NCI-H2196 treated with DMSO at 0.1 percent for 48 hours (cell line): ENCODE measurements at regions not wholly inside any gene's neighbourhood (a gene's known extent, or its start where the extent isn't known, plus 50 kb on each side); places are given as distances from the start of the nearest gene placed in this dataset.
"Not testable (repeated sequence)": the region's sequence is repeated elsewhere in the genome, so short reads cannot be mapped to it uniquely, and the experiment has no call there.

Source experiments
- DNase-seq: peaks from one replicate; lab custom pipeline; 2025; ENCODE audit not compliant: unreplicated experiment; lab: John Stamatoyannopoulos, UW

DNA sequence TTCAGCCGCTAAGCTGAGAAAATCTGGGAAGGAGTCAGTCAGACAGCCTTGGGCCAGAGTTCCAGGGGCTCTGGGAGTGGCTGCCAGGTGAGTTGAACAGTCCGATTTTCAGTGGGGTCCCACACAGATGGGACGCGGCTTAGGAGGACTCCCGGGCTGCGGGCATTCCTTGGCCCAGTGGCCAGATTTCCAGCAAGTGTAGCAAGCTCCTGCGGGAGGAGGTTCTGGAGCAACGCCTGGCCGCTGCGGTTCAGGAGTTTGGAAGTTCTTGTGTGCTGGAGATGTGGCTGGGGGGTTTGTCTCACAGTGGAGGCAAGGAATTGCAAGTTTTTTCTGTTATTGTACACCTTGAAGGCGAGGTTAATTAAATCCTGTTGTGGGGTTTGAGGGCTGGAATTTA lies 1020.1 kb upstream of the MANEA start:
- DNase-seq, result not testable (repeated sequence)

- DNase-seq, result no peak
Measured at GRCh38 chr6:94548201-94548600, 1029.1 kb upstream of the MANEA start.

- DNase-seq, result no peak
Measured at GRCh38 chr6:94535798-94536197, 1041.5 kb upstream of the MANEA start.

DNA sequence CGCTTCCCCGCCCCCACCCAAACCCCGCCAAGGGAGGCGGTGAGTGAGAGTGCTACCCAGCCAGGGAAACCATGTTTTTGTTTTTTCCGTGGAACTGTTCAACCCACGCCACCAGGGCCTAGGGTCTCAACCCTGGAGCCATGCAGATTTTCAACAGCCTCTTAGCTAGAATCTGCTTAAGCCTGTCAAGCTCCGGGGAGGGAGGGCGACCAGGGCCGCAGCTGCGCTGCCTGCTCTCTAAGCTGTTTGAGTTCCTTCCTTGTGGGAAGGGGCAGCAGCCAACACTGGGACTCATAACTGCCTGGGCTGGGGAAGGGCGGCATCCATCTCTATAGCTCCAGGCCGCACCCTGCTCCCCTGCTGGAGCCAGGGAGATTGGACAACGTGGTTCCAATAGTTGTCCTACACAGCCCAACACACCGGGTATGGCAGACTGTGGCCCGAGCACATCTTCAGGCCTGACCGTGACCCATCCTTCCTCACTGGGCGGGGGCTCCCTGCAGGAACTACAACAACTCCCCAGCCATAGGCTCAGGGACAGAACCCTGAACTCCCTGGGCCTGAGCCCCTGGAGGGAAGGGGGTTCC lies 1065.7 kb upstream of the MANEA start:
- no peak for DNase-seq

DNA sequence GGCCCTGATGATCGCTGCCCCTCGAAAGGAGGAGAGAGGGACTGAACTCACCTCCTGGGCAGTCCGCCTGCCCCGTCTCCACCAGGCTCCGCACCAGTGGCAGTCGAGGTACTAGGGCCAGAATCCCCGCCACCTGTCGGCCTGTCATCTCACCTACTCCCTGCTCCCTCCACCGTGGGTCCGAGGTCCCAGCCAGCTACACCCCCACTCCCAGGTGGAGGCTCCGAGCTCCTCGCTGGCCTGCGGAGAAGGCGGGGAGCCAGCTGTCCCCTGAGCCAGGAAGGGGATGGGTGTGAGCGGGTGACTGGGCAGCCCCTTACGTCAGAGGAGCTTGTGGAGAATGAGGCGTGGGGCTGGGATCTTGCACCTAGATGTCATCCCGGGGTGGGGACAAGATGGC lies 1066.5 kb upstream of the MANEA start:
- DNase-seq, result no peak

DNA sequence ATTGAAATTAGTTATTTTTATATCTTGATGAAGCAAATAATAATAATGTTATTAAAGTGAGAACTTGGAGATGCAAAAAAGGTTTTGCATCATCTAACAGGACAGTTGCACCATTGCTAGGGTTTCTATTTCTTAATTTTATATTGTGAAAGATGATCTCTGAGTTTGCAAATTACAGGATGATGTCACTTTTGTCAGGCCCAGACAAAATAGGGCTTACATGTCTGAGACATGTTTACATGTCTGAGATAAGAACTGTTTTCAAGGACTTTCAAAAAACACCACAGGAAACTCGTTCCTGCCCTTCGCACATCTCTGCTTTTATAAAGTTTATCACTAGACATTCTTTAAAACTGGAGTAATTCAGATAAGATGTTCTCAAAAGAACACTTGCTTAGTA lies 1075.8 kb upstream of the MANEA start:
- DNase-seq, result no peak

- no peak for DNase-seq
Measured at GRCh38 chr6:94498099-94498498, 1078.7 kb upstream of the EPHA7 start.

DNA sequence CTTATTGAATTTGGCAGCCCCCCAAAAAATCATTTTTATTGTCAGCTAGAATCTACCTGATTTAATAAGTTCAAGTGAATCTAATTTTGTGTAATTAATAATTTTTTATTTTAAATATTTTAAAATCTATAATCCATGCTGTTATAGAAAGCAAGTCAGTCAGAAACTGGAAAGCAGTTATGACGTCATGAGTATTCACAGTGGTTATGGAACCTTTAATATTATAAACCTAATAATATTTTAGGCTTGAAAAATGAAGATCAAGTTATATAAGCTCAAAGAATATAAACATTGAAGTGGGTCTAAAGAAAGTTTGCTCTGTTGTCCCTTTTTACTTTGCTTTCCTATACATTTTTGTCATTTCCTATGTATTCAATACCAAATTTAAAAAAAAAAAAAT lies 1075.1 kb upstream of the EPHA7 start:
- DNase-seq, result no peak

DNA sequence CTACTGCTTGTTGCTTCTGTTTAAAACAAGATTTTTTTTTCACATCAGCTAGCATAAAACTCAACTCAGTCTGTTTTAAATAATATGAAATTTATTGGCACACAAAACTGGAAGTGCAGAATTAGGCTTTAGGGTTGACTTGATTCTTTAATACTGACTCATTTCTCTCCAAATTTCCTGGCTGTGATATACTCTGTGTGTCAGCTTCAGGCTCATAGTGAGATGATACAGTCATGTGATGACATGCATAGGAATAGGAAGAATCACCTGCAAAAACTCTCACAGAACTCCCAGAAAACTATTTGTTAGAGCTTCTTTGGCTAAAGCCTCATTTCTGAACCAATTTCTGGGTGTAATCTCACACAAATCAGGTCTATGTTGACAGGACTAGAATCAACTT lies 1068.0 kb upstream of the EPHA7 start:
- DNase-seq, result no peak

DNA sequence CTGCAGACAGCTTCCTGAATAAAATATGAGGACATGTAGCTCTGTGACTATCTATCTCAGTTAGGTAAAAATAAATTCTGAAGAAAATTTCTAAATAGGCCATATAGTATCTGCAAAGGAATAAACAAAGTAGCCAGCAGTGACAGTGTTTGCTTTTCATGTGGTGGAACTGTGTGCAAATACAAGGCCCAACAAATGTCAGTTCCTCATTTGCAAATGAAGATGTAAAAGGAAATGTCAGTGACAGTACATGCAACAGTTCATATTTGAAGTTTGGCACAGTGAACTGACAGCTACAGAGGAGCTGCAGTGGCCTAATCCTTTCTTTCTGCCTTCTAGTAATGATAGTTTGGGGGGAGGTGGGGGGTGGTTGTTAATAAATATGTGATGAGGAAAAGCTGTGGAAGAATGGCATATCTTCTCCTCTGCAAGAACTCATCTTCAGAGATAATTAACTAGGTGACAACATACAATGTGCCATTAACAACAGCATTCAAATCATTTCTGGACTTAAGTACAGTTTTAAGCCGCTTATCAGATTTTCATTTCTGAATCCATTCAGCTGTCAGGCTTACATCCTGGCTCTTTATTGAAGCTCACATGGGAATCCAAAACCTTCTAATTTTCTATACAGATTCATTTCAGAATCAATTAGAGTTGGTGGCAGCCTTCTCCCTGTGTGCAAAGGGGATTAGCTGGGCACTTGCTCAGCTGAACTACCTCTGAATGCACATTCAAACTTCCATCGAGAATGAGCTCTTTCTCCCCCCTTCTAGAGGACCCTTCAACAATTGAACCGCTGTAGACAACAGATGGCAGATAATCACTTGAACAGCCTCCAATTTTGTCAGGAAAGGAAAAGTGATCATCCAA lies 1059.0 kb upstream of the EPHA7 start:
- DNase-seq, result no peak

DNA sequence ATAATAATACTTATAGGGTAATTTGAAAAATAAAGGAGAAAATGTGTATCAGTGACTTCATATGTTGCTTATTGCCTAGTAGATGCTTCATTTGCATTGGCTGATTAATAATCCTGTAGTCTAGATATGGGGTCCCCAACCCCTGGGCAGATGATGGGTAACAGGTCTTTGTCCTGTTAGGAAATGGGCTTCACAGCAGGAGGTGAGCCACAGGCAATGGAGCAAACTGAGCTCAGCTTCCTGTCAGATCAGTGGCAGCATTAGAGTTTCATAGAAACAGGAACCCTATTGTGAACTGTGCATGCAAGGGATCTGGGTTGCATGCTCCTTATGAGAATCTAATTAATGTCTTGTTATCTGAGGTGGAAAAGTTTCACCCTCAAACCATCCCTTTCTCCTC lies 1049.5 kb upstream of the EPHA7 start:
- DNase-seq, result no peak

DNA sequence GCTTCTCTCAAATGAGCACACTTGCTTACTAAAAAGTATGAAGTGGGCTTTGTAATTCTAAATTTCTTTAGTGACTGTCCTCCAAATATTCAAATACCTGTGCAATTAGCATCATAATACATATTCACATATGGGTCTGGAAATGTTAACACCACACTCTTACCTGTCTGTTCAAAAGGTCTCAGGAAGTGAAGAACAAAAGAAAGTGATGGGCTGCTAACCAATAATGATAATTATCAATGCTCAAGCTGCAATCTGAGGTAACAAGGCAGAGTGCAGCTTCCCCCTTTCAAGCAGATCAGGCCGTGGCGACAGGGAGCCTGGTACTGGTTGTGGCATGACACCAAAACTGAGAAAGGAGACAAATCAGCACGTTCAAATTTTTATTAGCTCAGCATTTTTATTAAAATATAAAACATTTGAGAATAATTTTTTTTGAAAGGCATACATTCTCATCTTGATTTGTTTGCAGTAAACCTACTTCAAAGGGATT lies 1044.7 kb upstream of the EPHA7 start:
- DNase-seq, result no peak

- DNase-seq, result no peak
Measured at GRCh38 chr6:94463306-94463705, 1043.9 kb upstream of the EPHA7 start.

- no peak for DNase-seq
Measured at GRCh38 chr6:94462231-94462630, 1042.9 kb upstream of the EPHA7 start.

DNA sequence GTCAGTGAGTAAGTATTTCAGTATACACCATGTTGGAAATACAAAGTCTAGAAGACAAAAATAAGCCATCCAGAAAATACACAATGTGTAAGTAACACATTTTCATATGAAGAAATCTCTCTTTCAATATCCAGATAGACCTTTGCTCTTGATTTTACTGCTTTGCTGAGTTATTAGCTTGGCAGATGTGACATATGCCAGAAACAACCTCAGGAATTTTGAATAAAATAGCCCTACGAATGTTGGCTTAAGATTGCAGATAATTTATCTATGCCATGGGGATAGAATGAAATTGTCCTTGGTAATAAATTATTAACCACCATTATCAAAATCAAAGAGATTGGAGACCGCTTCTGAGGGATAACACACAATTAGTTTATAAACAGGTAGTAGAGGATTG lies 1036.9 kb upstream of the EPHA7 start:
- no peak for DNase-seq

GRCh38 chr6:94454231-94454630 lies 1034.9 kb upstream of the EPHA7 start:
- no peak for DNase-seq

- DNase-seq, result no peak
Measured at GRCh38 chr6:94446120-94446519, 1026.8 kb upstream of the EPHA7 start.

GRCh38 chr6:94443701-94444100 lies 1024.3 kb upstream of the EPHA7 start:
- DNase-seq, result no peak

GRCh38 chr6:94424692-94425091 lies 1005.3 kb upstream of the EPHA7 start:
- no peak for DNase-seq

- DNase-seq, result no peak
Measured at GRCh38 chr6:94417363-94417762, 998.0 kb upstream of the EPHA7 start.

GRCh38 chr6:94414041-94414440 lies 994.7 kb upstream of the EPHA7 start:
- DNase-seq, result no peak

- DNase-seq, result no peak
Measured at GRCh38 chr6:94401311-94401710, 982.0 kb upstream of the EPHA7 start.

GRCh38 chr6:94394822-94395221 lies 975.5 kb upstream of the EPHA7 start:
- no peak for DNase-seq
